Fibroblast of skin of right biceps (primary cell): ENCODE measurements at regions not wholly inside any gene's neighbourhood (a gene's known extent, or its start where the extent isn't known, plus 50 kb on each side); places are given as distances from the start of the nearest gene placed in this dataset.

Source experiments
- DNase-seq: peaks from one replicate; pipeline ENCODE4 v3.0.0-alpha.2; 2013

DNA sequence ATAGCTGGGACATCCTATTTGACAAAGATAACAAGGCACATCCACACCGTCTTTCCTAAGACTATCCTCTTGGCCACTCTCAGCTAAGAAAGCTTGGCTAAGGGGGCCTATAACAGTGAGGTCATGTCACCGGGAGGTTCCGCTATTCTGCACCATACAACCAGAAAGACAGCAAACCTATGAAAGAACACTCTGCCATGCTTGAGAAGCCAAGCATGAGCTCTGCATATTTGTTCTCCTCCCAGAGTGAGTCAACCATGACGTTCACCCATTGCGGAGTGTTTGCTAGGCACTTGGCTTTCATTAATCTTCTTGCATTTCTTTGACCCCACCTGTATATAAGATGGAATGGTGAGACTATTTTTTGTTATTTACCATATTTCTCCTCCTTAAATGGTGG, 141.2 kb downstream of the GMNC start:
- no peak for DNase-seq

DNA sequence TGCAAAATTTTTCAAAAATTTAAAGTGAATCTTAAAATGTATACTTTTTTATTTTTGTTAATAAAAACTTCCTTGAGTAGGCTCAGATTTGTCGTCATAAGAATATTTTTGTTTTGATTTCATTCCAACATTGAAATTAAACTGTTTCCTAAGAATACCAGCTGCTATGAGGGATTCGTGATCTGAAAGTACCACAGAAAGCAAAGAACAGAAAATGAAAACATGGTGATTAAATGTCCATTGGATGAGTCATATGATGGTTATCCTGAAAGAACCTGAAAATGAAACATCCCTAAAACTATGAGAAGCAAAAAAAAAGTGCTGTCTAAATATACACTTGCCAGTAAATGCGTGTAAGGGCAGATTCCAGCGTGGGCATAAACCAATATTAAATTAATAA, 143.8 kb downstream of the GMNC start:
- DNase-seq = peak; percentile 62

DNA sequence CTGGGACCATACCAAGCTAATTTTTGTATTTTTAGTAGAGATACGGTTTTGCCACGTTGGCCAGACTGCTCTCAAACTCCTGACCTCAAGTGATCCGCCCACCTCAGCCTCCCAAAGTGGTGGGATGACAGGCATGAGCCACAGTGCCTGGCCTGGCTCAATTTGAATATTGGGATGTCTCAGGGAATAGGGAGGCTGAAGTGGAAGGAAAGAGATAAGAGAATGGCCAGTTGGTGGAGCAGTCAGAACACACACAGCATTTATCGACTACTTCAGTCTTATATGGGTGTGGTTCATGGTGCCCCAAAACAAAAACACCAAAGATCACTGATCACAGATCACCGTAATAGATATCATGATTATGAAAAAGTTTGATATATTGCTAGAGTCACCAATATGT, 144.4 kb downstream of the GMNC start:
- no peak for DNase-seq

DNA sequence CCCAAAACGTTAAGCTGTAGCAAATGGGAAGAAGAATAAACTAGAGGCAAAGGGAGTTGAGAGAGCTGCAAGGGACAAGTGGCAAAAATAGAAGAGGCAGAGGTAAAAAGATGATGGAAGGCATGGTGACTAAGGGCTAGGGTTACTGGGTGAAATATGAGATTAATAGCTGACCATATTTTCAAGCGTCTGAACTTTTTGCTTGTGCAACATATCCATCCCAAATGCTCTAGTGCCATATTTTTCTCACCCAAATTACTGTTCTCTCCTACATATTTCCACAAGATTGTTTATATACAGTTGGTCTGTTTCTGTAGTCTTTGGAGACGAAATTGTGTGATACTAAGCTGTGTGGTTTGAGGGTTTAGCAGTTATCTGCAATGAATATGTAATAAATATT, 145.5 kb downstream of the GMNC start:
- DNase-seq = no peak

DNA sequence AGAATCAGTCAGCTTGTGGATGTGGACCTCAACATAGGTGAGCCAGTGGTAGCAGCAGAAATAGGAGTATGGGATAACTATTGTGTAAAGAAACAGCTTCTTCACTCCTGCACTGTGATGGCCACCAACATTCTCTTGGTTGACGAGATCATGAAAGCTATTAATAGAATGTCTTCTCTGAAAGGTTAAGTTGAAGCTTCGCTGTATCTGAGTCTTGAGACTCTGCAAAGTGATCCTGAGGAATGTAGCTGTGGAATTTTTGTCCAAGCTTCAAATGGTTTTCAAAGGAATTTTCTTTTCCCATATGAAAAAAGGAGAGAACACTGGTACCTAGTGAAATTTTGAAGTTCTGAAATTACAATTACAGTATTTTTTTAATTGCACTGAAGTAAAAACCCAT, 146.3 kb downstream of the GMNC start:
- DNase-seq = peak; percentile 7

DNA sequence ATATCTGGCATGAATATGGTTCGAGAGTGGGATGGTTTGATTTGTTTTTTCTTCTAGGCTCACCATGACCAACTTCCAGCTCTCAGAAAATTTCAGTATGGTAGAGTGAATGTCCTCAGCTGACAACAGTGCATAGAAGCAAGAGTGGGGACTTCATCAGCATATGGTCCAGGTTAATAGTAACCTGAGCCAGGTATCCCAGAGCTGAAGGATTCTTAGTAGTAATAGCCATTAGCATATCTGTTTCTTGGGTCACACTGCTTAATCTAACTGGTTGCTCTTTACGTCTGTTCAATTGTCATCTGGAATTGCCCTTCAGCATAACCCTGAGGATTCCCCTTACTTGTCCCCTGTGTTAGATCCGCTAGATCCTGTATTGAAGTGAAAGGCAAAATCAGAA, 151.8 kb downstream of the GMNC start:
- DNase-seq = no peak

DNA sequence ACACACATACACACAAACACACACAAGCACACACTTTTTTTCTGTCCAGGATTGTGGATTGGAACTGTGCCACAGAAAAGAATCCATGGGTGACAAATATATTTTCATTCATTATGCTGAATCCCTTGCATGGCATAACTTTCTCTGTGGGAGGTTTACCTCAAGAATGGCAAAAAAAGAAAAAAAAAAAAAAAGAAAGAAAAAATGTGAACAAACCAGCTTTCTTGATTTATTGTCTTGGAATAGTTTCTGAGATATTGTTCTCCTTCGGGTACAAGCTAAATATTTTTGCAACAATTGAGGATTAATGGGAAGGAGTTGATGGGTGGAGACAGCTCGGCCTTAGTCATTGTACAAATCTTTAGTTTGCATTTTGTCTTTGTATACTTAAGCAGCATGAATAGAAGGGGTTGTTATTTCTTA, 153.1 kb downstream of the GMNC start:
- DNase-seq = peak; percentile 50
